HFFc6 (cell line): ENCODE measurements at regions not wholly inside any gene's neighbourhood (a gene's known extent, or its start where the extent isn't known, plus 50 kb on each side); places are given as distances from the start of the nearest gene placed in this dataset.
"Not testable (repeated sequence)": the region's sequence is repeated elsewhere in the genome, so short reads cannot be mapped to it uniquely, and the experiment has no call there.

Experiments used
- DNase-seq: peaks from one replicate; pipeline ENCODE4 v3.0.0-alpha.2; 2018
- H3K27ac Mint-ChIP-seq: 2 replicates; pipeline ENCODE4 v1.8.0; 2020; ENCODE audit warnings: mild to moderate bottlenecking, mixed read lengths
- H3K27me3 Mint-ChIP-seq: 2 replicates; pipeline ENCODE4 v1.8.0; 2021; ENCODE audit warnings: mild to moderate bottlenecking, moderate library complexity, mixed read lengths; ENCODE audit not compliant: insufficient read depth
- H3K36me3 Mint-ChIP-seq: 2 replicates; pipeline ENCODE4 v1.8.0; 2021; ENCODE audit warnings: low read depth, mixed read lengths
- H3K4me1 Mint-ChIP-seq: 2 replicates; pipeline ENCODE4 v1.8.0; 2020; ENCODE audit warnings: low read depth, mixed read lengths
- H3K4me3 Mint-ChIP-seq: 2 replicates; pipeline ENCODE4 v1.8.0; 2020; ENCODE audit warnings: mild to moderate bottlenecking, moderate library complexity, mixed read lengths
- H3K9me3 Mint-ChIP-seq: 2 replicates; pipeline ENCODE4 v1.8.0; 2020; ENCODE audit warnings: mild to moderate bottlenecking, mixed read lengths
- CTCF ChIP-seq: fragments of 200-600 bp; sonication (generic); IDR thresholded peaks from 2 replicates; pipeline ENCODE4 v1.5.0; 2021; ENCODE audit warnings: antibody characterized with exemption, mild to moderate bottlenecking

DNA sequence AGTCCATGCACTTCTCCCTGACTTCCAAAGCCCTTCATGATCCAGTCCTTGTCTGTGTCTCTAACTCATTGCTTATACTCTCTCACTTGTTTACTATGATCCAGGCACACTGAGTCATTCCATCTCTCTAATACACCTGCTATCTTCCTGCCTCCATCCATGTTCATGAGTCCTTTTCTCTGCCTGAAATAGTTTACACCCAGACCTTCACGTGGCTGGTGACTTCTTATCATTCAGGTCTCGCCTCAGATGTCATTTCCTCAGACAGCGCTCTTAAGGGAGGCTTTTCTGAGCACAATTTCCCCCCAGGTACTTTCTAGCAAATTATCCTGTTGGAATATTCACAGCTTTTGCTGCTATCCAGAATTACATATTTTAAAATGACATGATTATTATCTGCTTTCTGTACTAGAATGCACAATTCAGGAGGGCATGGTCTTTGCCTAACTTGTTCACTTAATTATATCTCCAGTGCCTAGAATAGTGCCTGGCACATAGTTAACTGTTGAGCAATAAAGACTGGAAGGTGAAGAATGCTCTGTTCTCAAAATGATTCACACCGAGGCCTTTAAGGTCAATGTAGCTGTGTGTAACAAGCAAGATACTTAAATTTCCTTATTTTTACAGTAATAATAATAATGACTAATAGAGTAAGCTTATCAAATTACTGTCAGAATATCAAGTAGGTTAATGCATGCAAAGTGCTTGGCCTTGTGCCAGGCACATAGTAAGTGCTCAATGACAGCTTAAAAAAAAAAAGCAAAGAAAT lies 183.7 kb upstream of the SPRY2 start:
- H3K4me3 Mint-ChIP-seq: no peak overlapping the region
- no peak for DNase-seq
- H3K27me3 Mint-ChIP-seq: no peaks in the 10 kb centered on the region
- no peak for TF ChIP-seq CTCF
- H3K27ac Mint-ChIP-seq: no peak overlapping the region
- H3K4me1 Mint-ChIP-seq: no peaks in the 10 kb centered on the region
- peaks cover 22% of the 10 kb centered on the region for H3K9me3 Mint-ChIP-seq
- H3K36me3 Mint-ChIP-seq: peaks cover 2% of the 10 kb centered on the region; the same call in 1 of the 2 replicates

GRCh38 chr13:80523134-80523533 lies 182.2 kb upstream of the SPRY2 start:
- no peak overlapping the region for H3K27ac Mint-ChIP-seq
- TF ChIP-seq CTCF: no peak
- DNase-seq: no peak
- peaks cover 4% of the 10 kb centered on the region; the same call in 1 of the 2 replicates for H3K36me3 Mint-ChIP-seq
- H3K27me3 Mint-ChIP-seq: no peaks in the 10 kb centered on the region
- H3K9me3 Mint-ChIP-seq: peaks cover 31% of the 10 kb centered on the region
- no peak overlapping the region for H3K4me3 Mint-ChIP-seq
- H3K4me1 Mint-ChIP-seq: no peaks in the 10 kb centered on the region

DNA sequence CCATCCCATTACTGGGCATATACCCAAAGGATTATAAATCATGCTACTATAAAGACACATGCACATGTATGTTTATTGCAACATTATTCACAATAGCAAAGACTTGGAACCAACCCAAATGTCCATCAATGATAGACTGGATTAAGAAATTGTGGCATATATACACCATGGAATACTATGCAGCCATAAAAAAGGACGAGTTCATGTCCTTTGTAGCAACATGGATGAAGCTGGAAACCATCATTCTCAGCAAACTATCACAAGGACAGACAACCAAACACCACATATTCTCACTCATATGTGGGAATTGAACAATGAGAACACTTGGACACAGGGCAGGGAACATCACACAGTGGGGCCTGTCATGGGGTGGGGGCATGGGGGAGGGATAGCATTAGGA lies 181.5 kb upstream of the SPRY2 start:
- H3K27ac Mint-ChIP-seq, DNase-seq, H3K4me3 Mint-ChIP-seq, H3K27me3 Mint-ChIP-seq, H3K36me3 Mint-ChIP-seq, H3K4me1 Mint-ChIP-seq: not testable (repeated sequence)
- H3K9me3 Mint-ChIP-seq: peaks cover 37% of the 10 kb centered on the region

GRCh38 chr13:80516818-80517348 lies 176.0 kb upstream of the SPRY2 start:
- peaks cover 37% of the 10 kb centered on the region for H3K9me3 Mint-ChIP-seq
- no peak overlapping the region for H3K4me3 Mint-ChIP-seq
- H3K27ac Mint-ChIP-seq: no peak overlapping the region

DNA sequence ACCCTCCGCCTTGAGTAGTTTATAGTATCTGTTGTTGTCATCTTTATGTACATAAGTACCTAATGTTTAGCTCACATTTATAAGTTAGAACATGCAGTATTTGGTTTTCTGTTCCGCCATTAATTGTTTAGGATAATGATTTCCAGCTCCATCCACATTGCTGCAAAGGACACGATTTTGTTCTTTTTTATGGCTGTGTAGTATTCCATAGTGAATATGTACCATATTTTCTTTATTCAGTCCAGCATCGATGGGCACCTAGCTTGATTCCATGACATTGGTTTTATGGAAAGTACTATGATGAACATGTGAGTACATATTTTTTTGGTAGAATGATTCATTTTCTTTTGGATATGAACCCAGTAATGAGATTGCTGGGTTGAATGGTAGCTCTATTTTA lies 174.4 kb upstream of the SPRY2 start:
- no peak overlapping the region for H3K4me3 Mint-ChIP-seq

More at GRCh38 chr13:80516818-80517348, 176.0 kb upstream of the SPRY2 start:
- no peak for TF ChIP-seq CTCF
- Mint-ChIP-seq H3K36me3 (peaks cover 4% of the 10 kb centered on the region; the same call in 1 of the 2 replicates), H3K4me1 (no peaks in the 10 kb centered on the region), H3K27me3 (no peaks in the 10 kb centered on the region)
- DNase-seq: no peak

More for the DNA sequence above, 174.4 kb upstream of the SPRY2 start:
- Mint-ChIP-seq H3K4me1 (no peaks in the 10 kb centered on the region), H3K36me3 (peaks cover 4% of the 10 kb centered on the region; the same call in 1 of the 2 replicates), H3K9me3 (peaks cover 30% of the 10 kb centered on the region), H3K27me3 (no peaks in the 10 kb centered on the region), H3K27ac (no peak overlapping the region)
- no peak for DNase-seq
- no peak for TF ChIP-seq CTCF
